Neural progenitor cell (in vitro differentiated cells): ENCODE measurements at regions not wholly inside any gene's neighbourhood (a gene's known extent, or its start where the extent isn't known, plus 50 kb on each side); places are given as distances from the start of the nearest gene placed in this dataset.

ENCODE experiments used
- CTCF ChIP-seq: fragments of 200-600 bp; sonication (generic); IDR thresholded peaks from 2 replicates; pipeline ENCODE4 v1.5.1; 2017; ENCODE audit warnings: antibody characterized with exemption, mild to moderate bottlenecking
- EZH2 ChIP-seq: fragments of 200-600 bp; sonication (generic); IDR thresholded peaks from 2 replicates; pipeline ENCODE4 v1.6.1; 2017; ENCODE audit warnings: antibody characterized with exemption, mild to moderate bottlenecking, moderate library complexity

GRCh38 chr22:22976033-22976922 lies 88.7 kb downstream of the IGLL5 start:
- TF ChIP-seq EZH2 = no peak
- TF ChIP-seq CTCF = no peak
